A673 (cell line): ENCODE measurements at regions not wholly inside any gene's neighbourhood (a gene's known extent, or its start where the extent isn't known, plus 50 kb on each side); places are given as distances from the start of the nearest gene placed in this dataset.

Experiments
- EZH2 ChIP-seq: fragments of 200-600 bp; sonication (generic); IDR thresholded peaks from 2 replicates; pipeline ENCODE4 v1.6.1; 2017; ENCODE audit warnings: borderline replicate concordance, low read depth, mild to moderate bottlenecking, mixed read lengths, antibody characterized with exemption, low read length; ENCODE audit not compliant: poor library complexity, severe bottlenecking
- TF ChIP-seq, protein P1 (sequence below): fragments of 300-800, 200-600 bp; sonication (generic); conservative IDR thresholded peaks from 2 replicates; pipeline ENCODE4 v1.5.1; 2017; ENCODE audit warnings: low read depth, mild to moderate bottlenecking, antibody characterized with exemption, low read length, moderate library complexity, mixed read lengths

DNA sequence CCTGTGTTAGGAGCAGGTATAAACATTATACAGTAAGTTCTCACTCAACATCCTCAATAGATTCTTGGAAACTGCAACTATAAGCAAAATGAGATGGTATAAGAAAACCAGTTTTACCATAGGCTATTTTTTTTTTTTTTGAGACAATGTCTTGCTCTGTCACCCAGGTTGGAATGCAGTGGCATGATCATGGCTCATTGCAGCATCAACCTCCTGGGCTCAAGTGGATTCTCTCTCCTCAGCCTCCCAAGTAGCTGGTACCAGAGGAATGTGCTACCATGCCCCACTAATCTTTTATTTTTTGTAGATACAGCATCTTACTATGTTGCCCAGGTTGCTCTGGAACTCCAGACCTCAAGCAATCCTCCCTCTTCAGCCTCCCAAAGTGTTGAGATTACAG, 50.1 kb upstream of the ADRB2 start:
- TF ChIP-seq, protein P1, sequence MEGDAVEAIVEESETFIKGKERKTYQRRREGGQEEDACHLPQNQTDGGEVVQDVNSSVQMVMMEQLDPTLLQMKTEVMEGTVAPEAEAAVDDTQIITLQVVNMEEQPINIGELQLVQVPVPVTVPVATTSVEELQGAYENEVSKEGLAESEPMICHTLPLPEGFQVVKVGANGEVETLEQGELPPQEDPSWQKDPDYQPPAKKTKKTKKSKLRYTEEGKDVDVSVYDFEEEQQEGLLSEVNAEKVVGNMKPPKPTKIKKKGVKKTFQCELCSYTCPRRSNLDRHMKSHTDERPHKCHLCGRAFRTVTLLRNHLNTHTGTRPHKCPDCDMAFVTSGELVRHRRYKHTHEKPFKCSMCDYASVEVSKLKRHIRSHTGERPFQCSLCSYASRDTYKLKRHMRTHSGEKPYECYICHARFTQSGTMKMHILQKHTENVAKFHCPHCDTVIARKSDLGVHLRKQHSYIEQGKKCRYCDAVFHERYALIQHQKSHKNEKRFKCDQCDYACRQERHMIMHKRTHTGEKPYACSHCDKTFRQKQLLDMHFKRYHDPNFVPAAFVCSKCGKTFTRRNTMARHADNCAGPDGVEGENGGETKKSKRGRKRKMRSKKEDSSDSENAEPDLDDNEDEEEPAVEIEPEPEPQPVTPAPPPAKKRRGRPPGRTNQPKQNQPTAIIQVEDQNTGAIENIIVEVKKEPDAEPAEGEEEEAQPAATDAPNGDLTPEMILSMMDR: no peak
- TF ChIP-seq EZH2: no peak
